Renal cortical epithelial cell (primary cell): ENCODE measurements at regions not wholly inside any gene's neighbourhood (a gene's known extent, or its start where the extent isn't known, plus 50 kb on each side); places are given as distances from the start of the nearest gene placed in this dataset.
"Not testable (repeated sequence)": the region's sequence is repeated elsewhere in the genome, so short reads cannot be mapped to it uniquely, and the experiment has no call there.

ENCODE experiments used
- DNase-seq: peaks from one replicate; pipeline ENCODE4 v3.0.0-alpha.2; 2011; ENCODE audit warnings: low read depth

GRCh38 chr4:56575820-56576429, 70.3 kb downstream of the ARL9 start:
- DNase-seq, result peak; percentile 57

GRCh38 chr4:56592417-56592816, 86.8 kb downstream of the ARL9 start:
- DNase-seq, result not testable (repeated sequence)
